Esophagus muscularis mucosa (tissue), 4 donors: ENCODE measurements at regions not wholly inside any gene's neighbourhood (a gene's known extent, or its start where the extent isn't known, plus 50 kb on each side); places are given as distances from the start of the nearest gene placed in this dataset.

ENCODE experiments used
- CTCF ChIP-seq, 3 experiments: fragments of 200-600 bp in 2 of 3; fragments of 450-650 bp in 1 of 3; sonication (generic) in 2 of 3; IDR thresholded peaks; one replicate each; pipeline ENCODE4 v1.5.1; 2017 to 2019; ENCODE audit warnings: antibody characterized with exemption in 3 of 3, mild to moderate bottlenecking in 2 of 3, moderate library complexity in 1 of 3
- EP300 ChIP-seq: sonication (generic); formaldehyde crosslinking; IDR thresholded peaks from one replicate; pipeline ENCODE4 v1.6.1; 2017; ENCODE audit warnings: antibody characterized with exemption
- POLR2A ChIP-seq: fragments of 450-650 bp; IDR thresholded peaks from one replicate; pipeline ENCODE4 v1.6.1; 2017; ENCODE audit warnings: antibody characterized with exemption, moderate library complexity, mild to moderate bottlenecking, low read depth

- TF ChIP-seq CTCF (IDR thresholded peaks at IDR 0.05), result no peak
- TF ChIP-seq EP300, result no peak
- TF ChIP-seq POLR2A, result no peak
Measured at GRCh38 chrX:117092641-117093040, 629.9 kb upstream of the CT83 start.
